ENCODE measurements at regions not wholly inside any gene's neighbourhood (a gene's known extent, or its start where the extent isn't known, plus 50 kb on each side); places are given as distances from the start of the nearest gene placed in this dataset.

DNA sequence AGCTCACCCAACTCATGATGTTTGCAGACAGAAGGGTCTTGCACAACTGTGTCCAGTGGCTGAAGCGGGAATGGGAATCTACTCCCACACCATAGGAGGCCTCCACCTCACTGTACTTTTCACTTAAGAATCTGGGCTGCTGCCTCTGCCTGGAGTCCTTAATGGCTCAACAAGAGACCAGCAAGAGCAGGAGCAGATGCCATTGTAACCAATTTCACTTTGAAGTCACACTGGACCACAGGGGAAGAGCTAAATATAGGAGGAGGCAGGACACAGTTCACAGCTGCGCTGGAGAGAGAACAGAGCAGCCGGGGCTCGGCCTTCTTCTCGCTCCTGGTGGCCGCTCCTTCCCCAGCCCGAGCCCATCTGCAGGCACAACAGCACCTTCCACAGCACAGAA lies 120.4 kb downstream of the SIPA1L2 start:
- Histone ChIP-seq H3K9me3 (ENCODE audit: control insufficient read depth, low read length) (no peaks in the 10 kb centered on the region), H3K4me1 (ENCODE audit: control insufficient read depth, insufficient read depth, low read length, poor library complexity, severe bottlenecking) (no peaks in the 10 kb centered on the region)

DNA sequence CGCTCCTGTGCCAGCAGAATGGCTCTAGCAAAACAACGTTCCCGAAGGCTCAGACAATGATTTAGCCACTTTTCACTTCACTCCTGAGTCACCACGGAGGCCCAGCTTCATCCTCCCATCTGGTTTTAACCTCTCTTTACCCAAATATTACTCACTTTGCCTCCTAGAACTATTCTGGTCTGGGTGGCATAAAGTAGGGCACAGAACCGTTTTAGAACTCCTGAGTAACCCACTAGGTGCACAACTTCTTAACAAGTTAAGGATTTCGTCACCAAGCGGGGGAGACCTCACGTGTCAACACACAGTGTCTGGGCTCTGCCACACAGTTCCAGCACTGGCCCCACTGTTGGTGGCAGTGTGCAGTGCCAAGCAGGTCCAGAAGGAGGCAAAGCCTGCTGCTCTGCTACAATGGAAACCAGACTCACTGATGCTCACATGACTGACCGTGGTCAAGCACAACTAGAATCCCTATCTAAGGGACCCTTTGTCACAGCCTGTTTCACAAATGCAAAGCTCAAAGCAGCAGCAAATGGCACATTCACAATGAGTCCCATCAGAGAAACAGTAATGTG lies 121.7 kb downstream of the SIPA1L2 start:
- H3K27ac ChIP-seq (ENCODE audit: insufficient read depth, low read length, poor library complexity, severe bottlenecking), result no peak overlapping the region
- H3K27me3 ChIP-seq (replicated peaks; ENCODE audit: control insufficient read depth, insufficient read depth, low read length, poor library complexity, severe bottlenecking), result no peaks in the 10 kb centered on the region
- no peaks in the 10 kb centered on the region for H3K4me1 ChIP-seq (ENCODE audit: control insufficient read depth, insufficient read depth, low read length, poor library complexity, severe bottlenecking)
- H3K36me3 ChIP-seq (ENCODE audit: control insufficient read depth, insufficient read depth, low read length), result no peaks in the 10 kb centered on the region
- H3K9me3 ChIP-seq (ENCODE audit: control insufficient read depth, low read length), result no peaks in the 10 kb centered on the region
- no peak for DNase-seq
- H3K4me3 ChIP-seq (ENCODE audit: insufficient read depth, low read depth, low read length, poor library complexity, severe bottlenecking), result no peak overlapping the region

More for the DNA sequence above, 120.4 kb downstream of the SIPA1L2 start:
- DNase-seq, result no peak
- H3K4me3 ChIP-seq (ENCODE audit: insufficient read depth, low read depth, low read length, poor library complexity, severe bottlenecking), result no peak overlapping the region
- H3K27ac ChIP-seq (ENCODE audit: insufficient read depth, low read length, poor library complexity, severe bottlenecking), result no peak overlapping the region
- no peaks in the 10 kb centered on the region for H3K36me3 ChIP-seq (ENCODE audit: control insufficient read depth, insufficient read depth, low read length)
- no peaks in the 10 kb centered on the region for H3K27me3 ChIP-seq (replicated peaks; ENCODE audit: control insufficient read depth, insufficient read depth, low read length, poor library complexity, severe bottlenecking)

- Histone ChIP-seq H3K27me3 (replicated peaks; ENCODE audit: control insufficient read depth, insufficient read depth, low read length, poor library complexity, severe bottlenecking) (no peaks in the 10 kb centered on the region), H3K27ac (ENCODE audit: insufficient read depth, low read length, poor library complexity, severe bottlenecking) (no peak overlapping the region), H3K9me3 (ENCODE audit: control insufficient read depth, low read length) (no peaks in the 10 kb centered on the region), H3K4me1 (ENCODE audit: control insufficient read depth, insufficient read depth, low read length, poor library complexity, severe bottlenecking) (no peaks in the 10 kb centered on the region), H3K36me3 (ENCODE audit: control insufficient read depth, insufficient read depth, low read length) (no peaks in the 10 kb centered on the region), H3K4me3 (ENCODE audit: insufficient read depth, low read depth, low read length, poor library complexity, severe bottlenecking) (no peak overlapping the region)
- no peak for DNase-seq
Observed at GRCh38 chr1:232507571-232507970, 122.4 kb downstream of the SIPA1L2 start.

GRCh38 chr1:232505884-232506283 lies 124.0 kb downstream of the SIPA1L2 start:
- Histone ChIP-seq H3K4me3 (ENCODE audit: insufficient read depth, low read depth, low read length, poor library complexity, severe bottlenecking) (no peak overlapping the region), H3K9me3 (ENCODE audit: control insufficient read depth, low read length) (no peaks in the 10 kb centered on the region), H3K4me1 (ENCODE audit: control insufficient read depth, insufficient read depth, low read length, poor library complexity, severe bottlenecking) (no peaks in the 10 kb centered on the region), H3K27me3 (replicated peaks; ENCODE audit: control insufficient read depth, insufficient read depth, low read length, poor library complexity, severe bottlenecking) (no peaks in the 10 kb centered on the region), H3K27ac (ENCODE audit: insufficient read depth, low read length, poor library complexity, severe bottlenecking) (no peak overlapping the region), H3K36me3 (ENCODE audit: control insufficient read depth, insufficient read depth, low read length) (no peaks in the 10 kb centered on the region)
- DNase-seq, result no peak

GRCh38 chr1:232504651-232505050 lies 125.3 kb downstream of the SIPA1L2 start:
- Histone ChIP-seq H3K9me3 (ENCODE audit: control insufficient read depth, low read length) (no peaks in the 10 kb centered on the region), H3K4me3 (ENCODE audit: insufficient read depth, low read depth, low read length, poor library complexity, severe bottlenecking) (no peak overlapping the region), H3K27ac (ENCODE audit: insufficient read depth, low read length, poor library complexity, severe bottlenecking) (no peak overlapping the region), H3K36me3 (ENCODE audit: control insufficient read depth, insufficient read depth, low read length) (no peaks in the 10 kb centered on the region), H3K4me1 (ENCODE audit: control insufficient read depth, insufficient read depth, low read length, poor library complexity, severe bottlenecking) (no peaks in the 10 kb centered on the region), H3K27me3 (replicated peaks; ENCODE audit: control insufficient read depth, insufficient read depth, low read length, poor library complexity, severe bottlenecking) (no peaks in the 10 kb centered on the region)
- DNase-seq, result no peak

DNA sequence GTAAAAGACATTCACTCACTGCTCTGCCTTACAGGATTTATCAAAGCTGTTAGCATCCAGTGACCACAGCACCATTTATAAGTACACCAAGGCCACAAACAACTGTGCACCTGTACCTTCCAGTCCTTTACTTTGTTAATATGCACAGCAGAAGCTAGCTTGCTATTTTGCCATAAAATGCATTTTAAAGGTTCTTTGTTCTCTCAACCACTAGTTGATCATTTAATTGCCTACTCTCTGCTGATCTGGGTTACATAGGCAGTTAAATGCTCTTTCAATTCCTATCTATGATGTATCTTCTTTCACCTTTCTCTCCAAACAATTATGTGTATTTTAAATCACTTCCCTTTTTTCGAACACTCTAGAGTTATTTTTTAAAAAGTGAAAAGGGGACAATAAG lies 126.4 kb downstream of the SIPA1L2 start:
- Histone ChIP-seq H3K4me1 (ENCODE audit: control insufficient read depth, insufficient read depth, low read length, poor library complexity, severe bottlenecking) (no peaks in the 10 kb centered on the region), H3K36me3 (ENCODE audit: control insufficient read depth, insufficient read depth, low read length) (no peaks in the 10 kb centered on the region), H3K27me3 (replicated peaks; ENCODE audit: control insufficient read depth, insufficient read depth, low read length, poor library complexity, severe bottlenecking) (no peaks in the 10 kb centered on the region), H3K4me3 (ENCODE audit: insufficient read depth, low read depth, low read length, poor library complexity, severe bottlenecking) (no peak overlapping the region), H3K9me3 (ENCODE audit: control insufficient read depth, low read length) (no peaks in the 10 kb centered on the region), H3K27ac (ENCODE audit: insufficient read depth, low read length, poor library complexity, severe bottlenecking) (no peak overlapping the region)
- DNase-seq, result no peak

GRCh38 chr1:232501854-232502253 lies 128.1 kb downstream of the SIPA1L2 start:
- H3K27ac ChIP-seq (ENCODE audit: insufficient read depth, low read length, poor library complexity, severe bottlenecking), result no peak overlapping the region
- no peaks in the 10 kb centered on the region for H3K9me3 ChIP-seq (ENCODE audit: control insufficient read depth, low read length)
- H3K4me1 ChIP-seq (ENCODE audit: control insufficient read depth, insufficient read depth, low read length, poor library complexity, severe bottlenecking), result no peaks in the 10 kb centered on the region
- H3K4me3 ChIP-seq (ENCODE audit: insufficient read depth, low read depth, low read length, poor library complexity, severe bottlenecking), result no peak overlapping the region
- no peaks in the 10 kb centered on the region for H3K27me3 ChIP-seq (replicated peaks; ENCODE audit: control insufficient read depth, insufficient read depth, low read length, poor library complexity, severe bottlenecking)
- H3K36me3 ChIP-seq (ENCODE audit: control insufficient read depth, insufficient read depth, low read length), result no peaks in the 10 kb centered on the region
- no peak for DNase-seq

DNA sequence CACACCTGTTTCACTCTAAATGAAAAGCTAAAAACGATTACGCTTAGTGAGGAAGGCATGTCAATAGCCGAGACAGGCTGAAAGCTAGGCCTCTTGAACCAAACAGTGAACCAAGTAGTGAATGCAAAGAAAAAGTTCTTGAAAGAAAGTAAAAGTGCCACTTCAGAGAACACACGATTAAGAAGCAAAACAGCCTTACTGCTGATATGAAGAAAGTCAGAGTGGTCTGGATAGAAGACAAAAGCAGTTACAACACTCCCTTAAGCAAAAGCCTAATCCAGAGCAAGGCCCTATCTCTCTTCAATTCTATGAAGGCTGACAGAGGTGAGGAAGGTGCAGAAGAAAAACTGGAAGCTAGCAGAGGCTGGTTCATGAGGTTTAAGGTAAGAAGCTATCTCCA lies 130.7 kb downstream of the SIPA1L2 start:
- no peaks in the 10 kb centered on the region for H3K27me3 ChIP-seq (replicated peaks; ENCODE audit: control insufficient read depth, insufficient read depth, low read length, poor library complexity, severe bottlenecking)
- no peak overlapping the region for H3K27ac ChIP-seq (ENCODE audit: insufficient read depth, low read length, poor library complexity, severe bottlenecking)
- no peaks in the 10 kb centered on the region for H3K4me1 ChIP-seq (ENCODE audit: control insufficient read depth, insufficient read depth, low read length, poor library complexity, severe bottlenecking)
- no peaks in the 10 kb centered on the region for H3K9me3 ChIP-seq (ENCODE audit: control insufficient read depth, low read length)
- H3K4me3 ChIP-seq (ENCODE audit: insufficient read depth, low read depth, low read length, poor library complexity, severe bottlenecking), result no peak overlapping the region
- no peak for DNase-seq
- H3K36me3 ChIP-seq (ENCODE audit: control insufficient read depth, insufficient read depth, low read length), result no peaks in the 10 kb centered on the region

DNA sequence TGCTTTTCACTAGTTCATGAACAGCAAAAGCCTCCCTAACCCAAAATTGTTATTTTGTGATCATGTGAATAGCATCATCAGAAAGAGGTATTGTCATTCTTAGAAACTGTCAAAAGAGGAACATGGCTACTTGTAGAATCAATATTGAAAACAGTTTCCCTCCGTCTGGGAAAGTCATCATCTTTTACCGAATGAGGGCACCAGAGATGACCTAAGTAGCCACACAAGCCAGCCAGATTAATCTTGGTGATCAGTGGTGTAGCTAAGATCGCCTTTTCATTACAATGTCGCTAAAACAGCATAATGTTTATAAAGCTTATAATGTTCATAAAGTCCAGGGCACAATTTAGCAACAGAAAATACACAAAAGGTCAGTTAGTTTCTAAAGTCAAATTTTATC lies 136.1 kb downstream of the SIPA1L2 start:
- no peak for DNase-seq
- Histone ChIP-seq H3K9me3 (ENCODE audit: control insufficient read depth, low read length) (no peaks in the 10 kb centered on the region), H3K4me1 (ENCODE audit: control insufficient read depth, insufficient read depth, low read length, poor library complexity, severe bottlenecking) (no peaks in the 10 kb centered on the region), H3K4me3 (ENCODE audit: insufficient read depth, low read depth, low read length, poor library complexity, severe bottlenecking) (no peak overlapping the region), H3K36me3 (ENCODE audit: control insufficient read depth, insufficient read depth, low read length) (no peaks in the 10 kb centered on the region), H3K27ac (ENCODE audit: insufficient read depth, low read length, poor library complexity, severe bottlenecking) (no peak overlapping the region), H3K27me3 (replicated peaks; ENCODE audit: control insufficient read depth, insufficient read depth, low read length, poor library complexity, severe bottlenecking) (no peaks in the 10 kb centered on the region)

DNA sequence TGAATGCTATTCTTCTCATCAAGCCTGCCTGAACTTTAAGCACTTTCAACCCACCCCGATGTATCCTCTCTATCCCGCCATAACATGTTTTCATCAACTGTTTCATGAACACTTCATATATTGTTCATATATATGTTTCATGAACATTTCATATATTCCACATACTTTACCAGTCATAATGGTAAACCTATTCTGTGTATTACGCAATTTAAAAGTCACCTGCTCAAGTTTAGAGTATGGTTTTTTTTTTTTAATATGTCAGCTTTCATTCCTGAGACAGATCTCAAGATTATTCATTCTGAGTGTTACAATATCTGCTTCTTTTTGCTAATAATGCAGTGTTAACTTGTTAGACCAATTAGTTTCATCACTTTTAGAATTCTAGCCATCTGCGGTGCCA lies 140.7 kb downstream of the SIPA1L2 start:
- H3K36me3 ChIP-seq (ENCODE audit: control insufficient read depth, insufficient read depth, low read length), result no peaks in the 10 kb centered on the region
- H3K4me3 ChIP-seq (ENCODE audit: insufficient read depth, low read depth, low read length, poor library complexity, severe bottlenecking), result no peak overlapping the region
- no peaks in the 10 kb centered on the region for H3K4me1 ChIP-seq (ENCODE audit: control insufficient read depth, insufficient read depth, low read length, poor library complexity, severe bottlenecking)
- H3K9me3 ChIP-seq (ENCODE audit: control insufficient read depth, low read length), result no peaks in the 10 kb centered on the region
- no peak for DNase-seq
- no peaks in the 10 kb centered on the region for H3K27me3 ChIP-seq (replicated peaks; ENCODE audit: control insufficient read depth, insufficient read depth, low read length, poor library complexity, severe bottlenecking)
- no peak overlapping the region for H3K27ac ChIP-seq (ENCODE audit: insufficient read depth, low read length, poor library complexity, severe bottlenecking)

GRCh38 chr1:232487236-232487635 lies 142.7 kb downstream of the SIPA1L2 start:
- DNase-seq, result no peak
- no peaks in the 10 kb centered on the region for H3K4me1 ChIP-seq (ENCODE audit: control insufficient read depth, insufficient read depth, low read length, poor library complexity, severe bottlenecking)
- no peak overlapping the region for H3K27ac ChIP-seq (ENCODE audit: insufficient read depth, low read length, poor library complexity, severe bottlenecking)
- no peaks in the 10 kb centered on the region for H3K36me3 ChIP-seq (ENCODE audit: control insufficient read depth, insufficient read depth, low read length)
- no peaks in the 10 kb centered on the region for H3K9me3 ChIP-seq (ENCODE audit: control insufficient read depth, low read length)
- no peaks in the 10 kb centered on the region for H3K27me3 ChIP-seq (replicated peaks; ENCODE audit: control insufficient read depth, insufficient read depth, low read length, poor library complexity, severe bottlenecking)
- H3K4me3 ChIP-seq (ENCODE audit: insufficient read depth, low read depth, low read length, poor library complexity, severe bottlenecking), result no peak overlapping the region
